ENCODE measurements at regions not wholly inside any gene's neighbourhood (a gene's known extent, or its start where the extent isn't known, plus 50 kb on each side); places are given as distances from the start of the nearest gene placed in this dataset.

DNA sequence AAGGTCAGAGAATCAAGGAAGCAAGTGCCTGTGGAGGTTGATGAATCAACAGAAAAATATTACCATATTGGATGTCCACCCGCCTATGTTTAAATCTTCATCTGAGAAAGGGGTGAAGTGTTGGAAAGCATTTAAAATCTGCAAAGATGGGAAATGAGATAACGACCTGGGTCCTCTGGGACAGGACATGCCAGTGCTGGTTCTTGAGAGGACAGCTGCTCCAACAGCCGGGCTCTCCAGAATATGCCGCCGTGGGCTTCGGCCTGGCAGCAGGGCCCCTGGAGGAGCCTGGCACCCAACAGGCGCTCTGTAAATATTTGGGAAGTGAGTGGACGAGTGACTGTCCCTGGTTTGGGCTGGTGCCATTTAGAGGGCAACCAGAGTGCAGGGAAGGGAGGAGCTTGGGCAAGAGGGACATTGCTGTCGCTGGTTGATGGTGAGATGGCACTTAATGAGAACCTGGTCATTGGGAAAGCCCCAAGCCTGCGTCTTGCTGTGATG, 129.9 kb downstream of the KCNA5 start:
- TF ChIP-seq, protein P1, sequence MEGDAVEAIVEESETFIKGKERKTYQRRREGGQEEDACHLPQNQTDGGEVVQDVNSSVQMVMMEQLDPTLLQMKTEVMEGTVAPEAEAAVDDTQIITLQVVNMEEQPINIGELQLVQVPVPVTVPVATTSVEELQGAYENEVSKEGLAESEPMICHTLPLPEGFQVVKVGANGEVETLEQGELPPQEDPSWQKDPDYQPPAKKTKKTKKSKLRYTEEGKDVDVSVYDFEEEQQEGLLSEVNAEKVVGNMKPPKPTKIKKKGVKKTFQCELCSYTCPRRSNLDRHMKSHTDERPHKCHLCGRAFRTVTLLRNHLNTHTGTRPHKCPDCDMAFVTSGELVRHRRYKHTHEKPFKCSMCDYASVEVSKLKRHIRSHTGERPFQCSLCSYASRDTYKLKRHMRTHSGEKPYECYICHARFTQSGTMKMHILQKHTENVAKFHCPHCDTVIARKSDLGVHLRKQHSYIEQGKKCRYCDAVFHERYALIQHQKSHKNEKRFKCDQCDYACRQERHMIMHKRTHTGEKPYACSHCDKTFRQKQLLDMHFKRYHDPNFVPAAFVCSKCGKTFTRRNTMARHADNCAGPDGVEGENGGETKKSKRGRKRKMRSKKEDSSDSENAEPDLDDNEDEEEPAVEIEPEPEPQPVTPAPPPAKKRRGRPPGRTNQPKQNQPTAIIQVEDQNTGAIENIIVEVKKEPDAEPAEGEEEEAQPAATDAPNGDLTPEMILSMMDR (IDR thresholded peaks at IDR 0.05): no peak
- TF ChIP-seq POLR2A (IDR thresholded peaks at IDR 0.05): no peak
- TF ChIP-seq EP300 (IDR thresholded peaks at IDR 0.05): no peak

All from ovary (tissue), 3 donors.